CD4-positive, alpha-beta T cell treated with Interleukin-12 subunit alpha and Interleukin-12 subunit beta, for 1 hour (primary cell): ENCODE measurements at regions not wholly inside any gene's neighbourhood (a gene's known extent, or its start where the extent isn't known, plus 50 kb on each side); places are given as distances from the start of the nearest gene placed in this dataset.
"Not testable (repeated sequence)": the region's sequence is repeated elsewhere in the genome, so short reads cannot be mapped to it uniquely, and the experiment has no call there.

Experiments
- DNase-seq: peaks from one replicate; pipeline ENCODE4 v3.0.0-alpha.2; 2020

DNA sequence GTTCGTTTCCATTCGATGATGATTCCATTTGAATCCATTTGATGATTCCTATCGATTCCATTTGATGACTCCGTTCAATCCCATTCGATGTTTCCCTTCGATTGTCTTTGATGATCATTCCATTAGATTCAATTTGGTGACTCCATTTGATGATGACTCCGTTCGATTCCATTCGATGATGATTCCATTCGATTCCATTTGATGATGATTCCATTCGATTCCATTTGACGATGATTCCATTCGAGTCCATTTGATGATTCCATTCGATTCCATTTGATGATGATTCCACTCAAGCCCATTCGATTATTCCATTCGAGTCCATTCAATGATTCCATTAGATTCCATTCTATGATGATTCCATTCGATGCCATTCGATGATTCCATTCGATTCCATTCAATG, 2730.6 kb downstream of the RPIA start:
- not testable (repeated sequence) for DNase-seq

DNA sequence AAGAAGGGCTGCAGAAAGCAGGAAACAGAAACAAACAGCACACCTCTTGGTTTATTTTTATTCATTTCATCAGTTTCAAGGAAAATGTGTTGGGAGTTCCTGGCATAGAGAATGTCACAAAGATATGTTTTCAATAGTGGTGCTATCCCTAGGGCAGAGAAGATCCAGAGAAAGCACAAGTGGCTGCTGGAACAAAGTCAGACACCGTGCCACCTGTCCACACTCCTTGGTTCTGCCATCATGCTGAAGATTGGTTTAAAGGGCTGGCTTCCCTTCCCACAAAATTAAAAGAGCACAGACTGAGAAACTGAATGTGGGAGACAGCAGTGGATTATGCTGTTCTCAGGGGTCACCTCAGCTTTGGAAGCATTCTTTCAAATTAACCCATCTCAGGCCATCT, 2735.7 kb downstream of the RPIA start:
- not testable (repeated sequence) for DNase-seq

DNA sequence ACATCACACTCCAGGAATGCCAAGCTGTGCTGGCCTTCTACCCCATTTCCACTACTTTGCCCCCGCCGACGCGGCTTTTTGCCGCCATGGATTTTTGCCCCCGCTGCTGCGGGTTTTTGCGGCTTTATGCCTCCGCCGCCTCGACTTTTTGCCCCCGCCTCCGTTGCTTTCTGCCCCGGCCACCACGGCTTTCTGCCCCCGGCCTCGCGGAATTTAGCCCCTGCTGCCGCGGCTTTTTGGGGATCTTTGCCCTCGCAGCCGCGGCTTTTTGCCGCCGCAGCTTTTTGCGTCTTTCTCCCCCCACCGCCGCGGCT, 2750.4 kb downstream of the RPIA start:
- DNase-seq = not testable (repeated sequence)

DNA sequence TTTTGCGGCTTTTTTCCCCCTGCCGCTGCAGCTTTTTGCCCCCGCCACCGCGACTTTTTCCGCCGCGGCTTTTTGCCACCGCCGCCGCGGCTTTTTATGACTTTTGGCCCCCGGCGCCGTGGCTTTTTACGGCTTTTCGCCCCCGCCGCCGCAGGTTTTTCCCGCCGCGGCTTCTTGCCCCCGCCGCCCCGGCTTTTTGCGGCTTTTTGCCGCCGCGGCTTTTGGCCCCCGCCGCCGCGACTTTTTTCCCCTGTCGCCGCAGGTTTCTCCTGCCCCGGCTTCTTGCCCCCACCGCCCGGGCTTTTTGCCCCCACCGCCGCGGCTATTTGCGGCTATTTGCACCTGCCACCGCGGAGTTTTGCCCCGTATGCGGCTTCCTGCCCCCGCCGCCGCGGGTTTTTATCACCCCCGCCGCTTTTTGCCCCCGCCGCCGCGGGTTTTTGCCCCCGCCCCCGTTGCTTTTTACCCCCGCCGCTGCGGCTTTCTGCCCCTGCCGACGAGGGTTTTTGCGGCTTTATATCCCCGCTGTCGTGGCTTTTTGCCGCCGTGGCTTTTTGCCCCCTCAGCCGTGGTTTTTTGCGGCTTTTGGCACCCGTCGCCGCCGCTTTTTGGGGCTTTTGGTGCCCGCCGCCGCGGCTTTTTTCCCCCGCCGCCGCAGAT, 2750.9 kb downstream of the RPIA start:
- peak; percentile 11 for DNase-seq

DNA sequence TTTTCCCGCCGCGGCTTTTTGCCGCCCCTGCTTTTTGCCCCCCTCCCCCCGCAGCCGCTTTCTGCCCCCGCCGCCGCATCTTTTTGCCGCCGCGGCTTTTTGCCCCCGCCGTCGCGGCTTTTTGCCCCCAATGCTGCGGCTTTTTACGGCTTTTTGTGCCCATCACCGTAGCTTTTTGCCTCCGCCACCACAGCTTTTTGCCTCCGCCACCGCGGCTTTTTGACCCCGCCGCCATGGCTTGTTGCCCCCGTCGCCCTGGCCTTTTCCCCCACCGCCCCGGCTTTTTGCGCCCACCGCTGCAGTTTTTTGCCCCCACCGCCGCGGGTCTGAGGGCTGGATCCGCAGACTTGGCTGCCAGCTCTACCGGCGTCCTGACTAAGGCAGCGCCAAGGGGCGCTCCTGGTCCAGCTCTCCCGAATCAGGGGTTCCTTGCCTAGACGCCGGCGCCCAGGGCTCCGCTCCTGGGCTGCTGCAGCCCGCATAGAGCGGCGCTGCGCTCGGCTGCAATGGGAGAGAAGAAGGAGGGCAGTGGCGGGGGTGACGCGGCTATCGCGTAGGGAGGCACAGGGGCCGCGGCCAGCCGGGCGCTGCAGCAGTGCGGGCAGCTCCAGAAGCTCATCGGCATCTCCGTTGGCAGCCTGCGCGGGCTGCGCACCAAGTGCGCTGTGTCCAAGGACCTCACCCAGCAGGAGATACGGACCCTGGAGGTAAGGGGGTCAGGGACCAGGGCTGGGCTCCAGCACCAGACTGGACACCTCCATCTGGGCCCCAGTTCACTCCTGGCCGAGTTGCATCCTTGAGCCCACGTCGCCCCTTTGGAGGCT, 2751.6 kb downstream of the RPIA start:
- not testable (repeated sequence) for DNase-seq

DNA sequence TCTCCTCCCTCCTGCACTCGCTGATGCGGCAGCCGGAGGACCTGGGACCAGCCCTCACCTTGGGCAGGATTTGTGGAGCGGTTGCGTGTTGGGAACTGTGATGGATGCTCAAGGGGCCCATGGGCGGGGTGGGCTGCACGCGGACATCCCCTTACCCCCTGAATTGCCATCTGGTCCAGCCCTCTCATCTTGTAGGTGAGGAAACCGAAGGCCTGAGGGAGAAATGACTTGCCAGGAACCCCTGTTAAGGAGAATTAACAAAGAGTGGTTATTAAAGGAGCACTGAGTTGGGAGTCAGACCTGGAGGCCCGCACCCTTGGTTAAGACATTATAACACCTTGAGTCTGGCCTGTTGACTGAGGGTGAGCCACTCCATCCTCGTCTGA, 2752.2 kb downstream of the RPIA start:
- DNase-seq = not testable (repeated sequence)

DNA sequence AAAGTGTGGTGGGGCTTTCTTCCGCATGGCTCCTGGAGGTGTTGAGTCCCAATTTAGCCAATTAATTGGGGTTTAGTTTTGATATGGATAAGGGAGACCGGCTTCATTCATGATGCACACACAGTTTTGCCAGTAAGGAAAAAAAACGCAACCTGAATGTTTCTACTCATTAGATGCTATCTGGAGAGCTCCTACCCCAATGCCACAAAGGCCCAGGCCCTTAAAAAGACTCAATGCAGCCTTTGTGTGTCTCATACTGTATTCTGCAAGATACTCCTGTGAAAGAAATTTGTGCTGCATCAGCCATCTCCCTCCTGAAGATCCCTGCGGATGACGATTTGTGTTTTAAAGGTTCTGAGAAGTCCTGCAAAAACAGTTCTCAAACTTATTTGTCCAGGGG, 2754.2 kb downstream of the RPIA start:
- not testable (repeated sequence) for DNase-seq

DNA sequence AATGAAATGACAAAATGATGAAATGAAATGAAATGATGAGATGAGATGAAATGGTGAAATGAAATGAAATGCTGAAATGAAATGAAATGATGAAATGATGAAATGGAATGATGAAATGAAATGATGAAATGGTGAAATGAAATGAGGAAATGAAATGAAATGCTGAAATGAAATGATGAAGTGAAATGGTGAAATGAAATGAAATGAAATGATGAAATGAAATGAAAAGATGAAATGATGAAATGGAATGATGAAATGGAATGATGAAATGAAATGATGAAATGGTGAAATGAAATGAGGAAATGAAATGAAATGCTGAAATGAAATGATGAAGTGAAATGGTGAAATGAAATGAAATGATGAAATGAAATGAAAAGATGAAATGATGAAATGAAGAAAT, 2755.0 kb downstream of the RPIA start:
- DNase-seq = not testable (repeated sequence)

DNA sequence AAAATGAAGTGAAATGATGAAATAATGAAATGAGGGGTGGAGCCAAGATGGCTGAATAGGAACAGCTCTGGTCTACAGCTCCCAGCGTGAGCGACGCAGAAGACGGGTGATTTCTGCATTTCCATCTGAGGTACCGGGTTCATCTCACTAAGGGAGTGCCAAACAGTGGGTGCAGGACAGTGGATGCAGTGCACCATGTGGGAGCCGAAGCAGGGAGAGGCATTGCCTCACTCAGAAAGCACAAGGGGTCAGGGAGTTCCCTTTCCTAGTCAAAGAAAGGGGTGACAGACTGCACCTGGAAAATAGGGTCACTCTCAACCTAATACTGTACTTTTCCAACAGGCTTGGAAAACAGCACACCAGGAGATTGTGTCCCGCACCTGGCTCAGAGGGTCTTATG, 2755.4 kb downstream of the RPIA start:
- DNase-seq = not testable (repeated sequence)

DNA sequence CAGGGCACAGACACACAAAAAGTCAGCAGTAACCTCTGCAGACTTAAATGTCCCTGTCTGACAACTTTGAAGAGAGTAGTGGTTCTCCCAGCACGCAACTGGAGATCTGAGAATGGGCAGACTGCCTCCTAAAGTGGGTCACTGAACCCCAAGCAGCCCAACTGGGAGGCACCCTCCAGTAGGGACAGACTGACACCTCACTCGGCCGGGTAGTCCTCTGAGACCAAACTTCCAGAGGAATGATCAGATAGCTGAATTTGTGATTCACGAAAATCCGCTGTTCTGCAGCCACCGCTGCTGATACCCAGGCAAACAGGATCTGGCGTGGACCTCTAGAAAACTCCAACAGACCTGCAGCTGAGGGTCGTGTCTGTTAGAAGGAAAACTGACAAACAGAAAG, 2756.0 kb downstream of the RPIA start:
- not testable (repeated sequence) for DNase-seq

DNA sequence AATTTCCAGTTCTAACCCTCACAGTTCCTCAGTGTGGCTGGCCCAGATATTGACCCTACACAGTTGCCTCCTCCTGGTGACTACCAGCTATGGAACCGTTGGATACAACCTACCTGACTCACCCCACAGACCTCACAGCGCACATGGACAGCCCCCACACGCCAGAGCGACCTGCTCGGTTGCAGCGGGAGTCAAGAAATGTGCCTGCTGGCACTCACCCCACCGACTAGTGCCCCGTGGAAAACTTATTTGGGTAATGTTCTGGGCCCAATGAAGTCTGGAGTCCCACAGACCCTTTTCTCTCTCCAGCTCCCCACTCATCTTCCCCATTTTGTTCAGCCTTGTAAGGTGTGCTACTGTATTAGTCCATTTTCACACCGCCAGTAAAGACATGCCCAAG, 2770.8 kb downstream of the RPIA start:
- DNase-seq = not testable (repeated sequence)

DNA sequence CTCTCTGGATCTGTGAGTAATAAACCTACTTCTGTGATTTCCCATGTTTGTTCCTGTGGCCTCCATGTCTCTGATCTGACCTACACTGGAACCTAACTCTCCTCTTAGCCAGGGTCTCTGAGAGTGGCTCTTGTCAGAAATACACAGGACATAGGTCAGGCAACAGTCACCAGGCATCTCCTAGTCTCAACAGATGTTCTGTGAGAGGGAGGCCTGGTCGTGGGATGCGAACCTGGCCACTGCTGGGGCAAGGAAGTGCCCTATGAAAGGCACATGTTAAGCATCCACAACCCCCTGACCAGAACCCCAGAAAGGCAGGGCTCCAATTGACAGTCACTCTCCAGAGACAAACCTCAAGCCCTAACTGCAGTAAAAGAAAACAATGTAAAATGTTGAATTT, 2771.5 kb downstream of the RPIA start:
- not testable (repeated sequence) for DNase-seq

DNA sequence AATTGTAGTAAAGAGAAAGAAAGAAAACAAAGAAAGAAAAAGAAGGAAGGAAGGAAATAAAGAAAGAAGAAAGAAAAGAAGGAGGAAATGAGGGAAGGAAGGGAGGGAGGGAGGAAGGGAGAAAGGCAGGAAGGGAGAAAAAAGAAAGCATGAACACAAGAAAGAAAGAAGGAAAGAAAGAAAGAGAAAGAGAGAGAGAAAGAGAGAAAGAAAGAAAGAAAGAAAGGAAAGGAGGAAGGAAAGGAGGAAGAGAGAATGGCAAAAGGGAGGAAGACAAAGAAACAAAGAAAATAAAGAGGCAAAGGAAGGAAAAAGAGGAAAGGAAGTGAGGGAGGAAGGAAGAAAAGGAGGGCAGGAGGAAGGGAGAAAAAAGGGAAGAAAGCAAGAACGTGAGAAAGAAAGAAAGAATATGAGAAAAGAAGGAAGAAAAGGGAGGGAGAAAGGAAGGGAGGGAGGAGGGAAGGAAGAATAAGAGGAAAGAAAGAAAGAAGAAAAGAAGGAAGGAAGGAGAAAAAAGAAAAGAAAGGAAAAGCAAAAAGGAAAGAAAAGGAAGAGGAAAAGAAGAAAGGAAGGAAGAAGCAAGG, 2775.4 kb downstream of the RPIA start:
- not testable (repeated sequence) for DNase-seq

DNA sequence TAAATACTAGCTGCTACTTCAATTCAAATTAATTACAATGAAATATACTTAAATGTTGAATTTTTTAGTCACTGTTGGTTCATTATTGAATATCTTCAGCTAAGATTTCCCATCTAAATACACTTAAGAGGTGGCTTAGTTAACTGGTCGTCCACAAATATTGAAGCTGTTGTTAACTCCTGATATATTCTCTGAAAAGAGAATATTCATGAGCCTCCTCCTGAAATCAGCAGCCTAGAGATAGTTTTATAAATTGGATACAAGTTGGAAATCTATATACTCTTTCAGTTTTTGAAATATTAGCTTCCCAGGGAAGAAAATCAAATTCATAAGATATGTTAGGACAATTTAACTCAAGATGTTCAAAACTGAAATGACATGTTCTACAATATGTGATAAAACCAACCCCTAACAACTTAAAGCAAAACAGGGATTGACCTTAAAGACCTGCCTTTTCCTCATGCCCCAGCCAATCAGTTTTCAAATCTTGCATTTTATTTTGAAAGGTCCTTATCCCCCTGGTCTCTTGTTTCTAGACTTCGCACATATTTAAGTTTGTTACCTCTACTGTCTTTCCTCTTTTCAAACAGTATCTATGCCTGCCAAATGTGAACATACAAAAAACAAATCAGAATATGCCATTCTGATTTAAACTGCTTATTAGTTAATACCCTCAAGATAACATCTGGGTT, 2784.9 kb downstream of the RPIA start:
- DNase-seq = not testable (repeated sequence)

DNA sequence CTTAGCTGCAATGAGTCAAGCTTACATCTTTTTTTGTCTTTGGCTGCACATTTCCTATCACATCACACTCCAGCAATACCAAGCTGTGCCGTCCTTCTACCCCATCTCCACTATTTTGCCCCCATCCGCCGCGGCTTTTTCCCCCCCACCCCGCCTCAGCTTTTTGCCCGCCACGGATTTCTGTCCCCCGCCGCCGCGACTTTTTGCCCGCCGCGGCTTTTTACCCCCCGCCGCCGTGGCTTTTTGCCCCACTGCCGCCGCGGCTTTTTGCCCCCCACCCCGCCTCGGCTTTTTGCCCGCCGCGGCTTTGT, 2785.4 kb downstream of the RPIA start:
- DNase-seq = not testable (repeated sequence)

DNA sequence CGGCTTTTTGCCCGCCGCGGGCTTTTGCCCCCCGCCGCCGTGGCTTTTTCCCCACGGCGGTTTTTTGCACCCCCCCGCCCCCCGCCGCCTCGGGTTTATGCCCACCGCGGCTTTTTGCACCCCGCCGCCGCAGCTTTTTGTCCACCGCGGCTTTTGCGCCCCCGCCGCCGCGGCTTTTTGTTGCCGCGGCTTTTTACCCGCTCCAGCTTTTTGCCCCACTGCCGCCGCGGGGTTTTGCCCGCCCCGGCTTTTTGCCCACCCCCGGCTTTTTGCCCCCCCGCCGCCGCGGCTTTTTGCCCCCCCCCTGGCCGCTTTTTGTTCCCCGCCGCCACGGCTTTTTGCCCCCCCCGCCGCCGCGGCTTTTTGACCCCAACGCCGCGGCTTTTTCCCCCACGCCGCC, 2785.8 kb downstream of the RPIA start:
- DNase-seq = not testable (repeated sequence)

DNA sequence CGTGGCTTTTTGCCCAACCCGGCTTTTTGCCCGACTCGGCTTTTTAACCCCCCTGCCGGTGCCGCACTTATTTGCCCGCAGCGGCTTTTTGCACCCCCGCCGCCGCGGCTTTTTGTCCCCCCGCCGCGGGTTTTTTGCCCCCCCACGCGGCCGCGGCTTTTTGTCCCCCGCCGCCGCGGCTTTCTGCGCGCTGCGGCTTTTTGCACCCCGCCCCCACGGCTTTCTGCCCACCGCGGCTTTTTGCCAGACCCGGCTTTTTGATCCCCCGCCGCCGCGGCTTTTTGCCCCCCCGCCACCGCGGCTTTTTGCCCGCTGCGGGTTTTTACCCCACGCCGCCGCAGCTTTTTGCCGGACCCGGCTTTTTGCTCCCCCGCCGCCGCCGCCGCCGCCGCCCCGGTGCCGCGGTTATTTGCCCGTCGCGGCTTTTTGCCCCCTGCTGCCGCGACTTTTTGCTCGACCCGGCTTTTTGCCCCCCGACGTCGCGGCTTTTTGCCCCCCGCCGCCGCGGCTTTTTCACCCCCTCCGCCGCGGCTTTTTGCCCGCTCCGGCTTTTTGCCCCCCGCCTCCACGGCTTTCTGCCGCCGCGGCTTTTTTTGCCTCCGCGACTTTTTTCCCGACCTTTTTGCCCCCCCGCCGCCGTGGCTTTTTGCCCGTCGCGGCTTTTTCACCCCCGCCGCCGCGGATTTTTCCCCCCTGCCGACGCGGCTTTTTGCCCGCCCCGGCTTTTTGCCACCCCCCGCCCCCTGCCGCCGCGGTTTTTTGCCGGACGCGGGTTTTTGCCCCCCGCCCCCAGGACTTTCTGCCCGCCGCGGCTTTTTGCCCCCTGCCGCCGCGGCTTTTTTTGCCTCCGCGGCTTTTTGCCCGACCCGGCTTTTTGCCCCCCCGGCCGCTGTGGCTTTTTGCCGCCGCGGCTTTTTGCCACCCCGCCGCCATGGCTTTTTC, 2786.5 kb downstream of the RPIA start:
- peak; percentile 34 for DNase-seq

DNA sequence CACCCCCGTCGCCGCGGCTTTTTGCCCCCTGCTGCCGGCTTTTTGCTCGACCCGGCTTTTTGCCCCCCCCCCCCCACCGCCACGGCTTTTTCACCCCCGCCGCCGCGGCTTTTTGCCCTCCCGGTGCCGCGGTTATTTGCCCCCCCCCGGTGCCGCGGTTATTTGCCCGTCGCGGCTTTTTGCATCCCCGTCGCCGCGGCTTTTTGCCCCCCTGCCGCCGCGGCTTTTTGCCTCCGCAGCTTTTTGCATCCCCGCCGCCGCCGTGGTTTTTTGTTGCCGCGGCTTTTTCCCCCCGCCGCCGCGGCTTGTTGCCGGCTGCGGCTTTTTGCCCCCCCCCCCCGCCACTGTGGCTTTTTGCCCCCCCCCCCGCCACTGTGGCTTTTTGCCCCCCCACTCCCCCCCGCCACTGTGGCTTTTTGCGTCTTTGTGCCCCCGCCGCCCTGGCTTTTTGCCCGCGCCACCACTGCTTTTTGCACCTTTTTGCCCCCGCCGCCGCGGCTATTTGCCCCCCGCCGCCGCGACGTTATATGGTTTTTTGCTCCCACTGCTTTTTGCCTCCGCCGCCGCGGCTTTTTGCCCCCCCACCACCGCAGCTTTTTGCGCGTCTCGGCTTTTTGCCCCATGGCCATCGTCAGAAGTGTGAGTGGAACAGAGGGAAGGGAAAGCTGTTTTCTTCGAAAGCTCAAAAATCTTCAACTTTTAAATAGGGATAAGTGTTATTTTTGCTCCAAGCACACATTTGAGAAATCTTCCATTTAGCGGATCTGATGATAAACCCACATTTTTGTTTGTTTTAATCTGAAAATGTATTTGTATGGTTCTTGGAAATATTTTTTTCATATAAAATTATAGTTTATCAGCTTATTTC, 2787.6 kb downstream of the RPIA start:
- peak; percentile 24 for DNase-seq

DNA sequence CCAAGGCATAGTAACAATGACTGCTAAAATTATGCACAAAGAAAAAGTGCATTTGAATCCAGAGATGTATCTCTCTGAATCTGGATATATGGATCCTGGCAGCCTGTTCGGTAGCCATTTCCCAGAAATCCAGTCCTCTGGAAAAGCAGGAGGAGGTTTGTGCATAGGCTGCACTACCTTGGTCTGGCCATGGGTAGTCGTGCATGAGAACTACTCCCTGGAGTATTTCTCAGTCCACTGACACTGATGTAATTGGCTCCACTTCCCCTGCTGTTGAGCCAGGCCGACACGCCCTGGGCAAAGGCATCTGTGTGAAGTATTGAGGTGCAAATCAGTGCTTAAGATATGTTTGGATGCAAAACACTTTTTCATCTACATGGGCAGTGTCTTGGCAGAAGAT, 2793.8 kb downstream of the RPIA start:
- not testable (repeated sequence) for DNase-seq

DNA sequence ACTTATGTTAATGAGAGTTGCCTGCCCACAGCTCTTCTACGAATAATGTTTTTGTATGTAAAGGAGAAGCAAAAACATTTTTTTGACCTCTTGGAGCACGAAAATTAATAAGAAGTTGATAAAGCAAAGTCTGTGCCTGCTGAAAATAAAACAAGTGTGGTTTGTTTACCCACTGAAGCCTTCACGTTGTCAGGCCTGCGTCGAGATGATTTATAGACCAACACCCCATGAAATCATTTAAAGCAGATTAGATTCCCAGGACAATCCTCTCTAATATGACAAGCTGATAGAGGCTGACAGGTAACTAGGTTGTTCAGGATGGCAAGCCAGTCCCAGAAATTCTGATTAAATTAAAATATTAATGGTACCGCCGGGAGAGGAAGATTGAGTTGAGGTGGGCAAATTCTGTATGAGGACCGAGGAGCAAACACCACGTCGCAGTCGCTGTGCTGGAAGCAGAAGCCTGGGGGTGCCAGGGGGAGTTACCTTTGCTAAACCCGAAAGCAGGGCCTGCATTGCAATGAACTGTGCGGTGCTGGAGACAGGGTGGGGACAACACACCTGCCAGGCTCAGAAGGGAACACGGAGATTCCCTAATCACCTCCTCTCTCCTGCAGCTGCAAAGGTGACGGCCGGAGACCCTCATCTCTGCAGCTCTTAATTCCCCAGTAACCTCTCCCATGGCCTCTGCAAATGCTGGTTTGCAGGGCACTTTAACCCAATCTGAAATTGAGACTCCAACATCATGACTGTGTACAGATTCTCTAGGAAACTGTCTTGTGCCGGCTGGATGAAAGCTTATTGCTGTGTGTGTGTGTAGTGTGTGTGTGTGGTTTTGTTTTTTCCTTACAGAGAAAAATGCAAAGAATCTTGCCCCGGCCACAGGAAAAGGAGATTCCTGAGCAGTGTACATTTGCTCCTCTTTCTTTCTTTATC, 2805.9 kb downstream of the RPIA start:
- not testable (repeated sequence) for DNase-seq
